Astrocyte (in vitro differentiated cells and primary cell): ENCODE measurements at regions not wholly inside any gene's neighbourhood (a gene's known extent, or its start where the extent isn't known, plus 50 kb on each side); places are given as distances from the start of the nearest gene placed in this dataset.

ENCODE experiments used
- DNase-seq: peaks from one replicate; pipeline ENCODE4 v3.0.0-alpha.2; 2010; ENCODE audit warnings: low read depth
- FAIRE-seq: peaks from 2 replicates; lab custom pipeline; 2011; peaks lifted over from hg19 to GRCh38; lab: Jason Lieb, UNC
- H2AFZ ChIP-seq: 2 replicates; pipeline ENCODE4 v1.6.0; 2012; ENCODE audit warnings: low read depth, low read length, inconsistent platforms
- H3K27ac ChIP-seq: 2 replicates; pipeline ENCODE4 v1.5.1; 2011; ENCODE audit warnings: low read depth, low read length, inconsistent platforms
- H3K27me3 ChIP-seq: 2 replicates; pipeline ENCODE4 v1.6.0; 2011; ENCODE audit warnings: low read length, inconsistent platforms; ENCODE audit not compliant: insufficient read depth
- H3K36me3 ChIP-seq: 2 replicates; pipeline ENCODE4 v1.5.1; 2011; ENCODE audit warnings: low read length, inconsistent platforms; ENCODE audit not compliant: insufficient read depth
- H3K4me1 ChIP-seq: 2 replicates; pipeline ENCODE4 v1.5.1; 2011; ENCODE audit warnings: low read length, inconsistent platforms; ENCODE audit not compliant: insufficient read depth
- H3K4me2 ChIP-seq: 2 replicates; pipeline ENCODE4 v1.6.0; 2012; ENCODE audit warnings: low read length, inconsistent platforms
- H3K4me3 ChIP-seq: 2 replicates; pipeline ENCODE4 v1.5.1; 2011; ENCODE audit warnings: low read depth, mild to moderate bottlenecking, low read length, inconsistent platforms; ENCODE audit not compliant: insufficient read depth
- H3K79me2 ChIP-seq: 2 replicates; pipeline ENCODE4 v1.6.0; 2012; ENCODE audit warnings: mild to moderate bottlenecking, low read length, inconsistent platforms; ENCODE audit not compliant: insufficient read depth
- H3K9ac ChIP-seq: 2 replicates; pipeline ENCODE4 v1.6.0; 2012; ENCODE audit warnings: mild to moderate bottlenecking, low read length, inconsistent platforms
- H3K9me3 ChIP-seq: 2 replicates; pipeline ENCODE4 v1.5.1; 2012; ENCODE audit warnings: low read depth, mild to moderate bottlenecking, low read length, inconsistent platforms; ENCODE audit not compliant: insufficient read depth
- H4K20me1 ChIP-seq: 2 replicates; pipeline ENCODE4 v1.6.0; 2012; ENCODE audit warnings: low read length, inconsistent platforms; ENCODE audit not compliant: insufficient read depth
- H3K27ac Mint-ChIP-seq: one replicate; pipeline ENCODE4 v1.8.0; 2021; ENCODE audit warnings: mild to moderate bottlenecking, mixed read lengths; ENCODE audit not compliant: unreplicated experiment
- H3K27me3 Mint-ChIP-seq: one replicate; pipeline ENCODE4 v1.8.0; 2021; ENCODE audit warnings: low read depth, mixed read lengths; ENCODE audit not compliant: unreplicated experiment
- H3K36me3 Mint-ChIP-seq: one replicate; pipeline ENCODE4 v1.8.0; 2021; ENCODE audit warnings: low read depth, mixed read lengths; ENCODE audit not compliant: unreplicated experiment
- H3K4me1 Mint-ChIP-seq: one replicate; pipeline ENCODE4 v1.8.0; 2021; ENCODE audit warnings: low read depth, mixed read lengths; ENCODE audit not compliant: unreplicated experiment
- H3K4me3 Mint-ChIP-seq: one replicate; pipeline ENCODE4 v1.8.0; 2021; ENCODE audit warnings: mild to moderate bottlenecking, moderate library complexity, mixed read lengths; ENCODE audit not compliant: unreplicated experiment
- H3K9me3 Mint-ChIP-seq: one replicate; pipeline ENCODE4 v1.8.0; 2021; ENCODE audit warnings: mild to moderate bottlenecking, mixed read lengths; ENCODE audit not compliant: unreplicated experiment
- EZH2 ChIP-seq: IDR thresholded peaks from 2 replicates; pipeline ENCODE4 v1.6.1; 2012; ENCODE audit warnings: mild to moderate bottlenecking, low read length, inconsistent platforms; ENCODE audit not compliant: insufficient read depth
- TF ChIP-seq, protein P1 (sequence below): IDR thresholded peaks from 2 replicates; pipeline ENCODE4 v1.5.1; 2011; ENCODE audit warnings: low read depth, mild to moderate bottlenecking, inconsistent platforms, low read length, moderate library complexity; ENCODE audit not compliant: insufficient read depth

GRCh38 chr10:117788911-117789310 lies 246.4 kb downstream of the EMX2 start:
- Histone ChIP-seq H3K9ac (no peak overlapping the region), H3K4me2 (no peak overlapping the region), H3K27me3 (no peaks in the 10 kb centered on the region), H3K4me1 (no peaks in the 10 kb centered on the region), H3K4me3 (no peak overlapping the region), H3K36me3 (no peaks in the 10 kb centered on the region), H2AFZ (no peak overlapping the region), H3K9me3 (no peaks in the 10 kb centered on the region), H3K79me2 (no peaks in the 10 kb centered on the region), H3K27ac (no peak overlapping the region), H4K20me1 (no peaks in the 10 kb centered on the region)
- FAIRE-seq (no peak), DNase-seq (no peak)
- no peak for TF ChIP-seq EZH2
- TF ChIP-seq, protein P1, sequence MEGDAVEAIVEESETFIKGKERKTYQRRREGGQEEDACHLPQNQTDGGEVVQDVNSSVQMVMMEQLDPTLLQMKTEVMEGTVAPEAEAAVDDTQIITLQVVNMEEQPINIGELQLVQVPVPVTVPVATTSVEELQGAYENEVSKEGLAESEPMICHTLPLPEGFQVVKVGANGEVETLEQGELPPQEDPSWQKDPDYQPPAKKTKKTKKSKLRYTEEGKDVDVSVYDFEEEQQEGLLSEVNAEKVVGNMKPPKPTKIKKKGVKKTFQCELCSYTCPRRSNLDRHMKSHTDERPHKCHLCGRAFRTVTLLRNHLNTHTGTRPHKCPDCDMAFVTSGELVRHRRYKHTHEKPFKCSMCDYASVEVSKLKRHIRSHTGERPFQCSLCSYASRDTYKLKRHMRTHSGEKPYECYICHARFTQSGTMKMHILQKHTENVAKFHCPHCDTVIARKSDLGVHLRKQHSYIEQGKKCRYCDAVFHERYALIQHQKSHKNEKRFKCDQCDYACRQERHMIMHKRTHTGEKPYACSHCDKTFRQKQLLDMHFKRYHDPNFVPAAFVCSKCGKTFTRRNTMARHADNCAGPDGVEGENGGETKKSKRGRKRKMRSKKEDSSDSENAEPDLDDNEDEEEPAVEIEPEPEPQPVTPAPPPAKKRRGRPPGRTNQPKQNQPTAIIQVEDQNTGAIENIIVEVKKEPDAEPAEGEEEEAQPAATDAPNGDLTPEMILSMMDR = no peak
- Mint-ChIP-seq H3K27me3 (peaks cover 33% of the 10 kb centered on the region), H3K36me3 (no peaks in the 10 kb centered on the region), H3K9me3 (no peaks in the 10 kb centered on the region), H3K27ac (no peak overlapping the region), H3K4me3 (no peak overlapping the region), H3K4me1 (no peaks in the 10 kb centered on the region)

- H3K4me3 Mint-ChIP-seq = no peak overlapping the region
- no peaks in the 10 kb centered on the region for H3K9me3 Mint-ChIP-seq
- H3K4me3 ChIP-seq = no peak overlapping the region
- TF ChIP-seq, protein P1 = no peak
- TF ChIP-seq EZH2 = no peak
- no peaks in the 10 kb centered on the region for H3K9me3 ChIP-seq
- no peak overlapping the region for H3K27ac Mint-ChIP-seq
- no peaks in the 10 kb centered on the region for H4K20me1 ChIP-seq
- no peak overlapping the region for H3K27ac ChIP-seq
- FAIRE-seq (no peak), DNase-seq (no peak)
- no peaks in the 10 kb centered on the region for H3K4me1 Mint-ChIP-seq
- no peak overlapping the region for H3K9ac ChIP-seq
- no peaks in the 10 kb centered on the region for H3K36me3 Mint-ChIP-seq
- H2AFZ ChIP-seq = no peak overlapping the region
- no peaks in the 10 kb centered on the region for H3K36me3 ChIP-seq
- no peaks in the 10 kb centered on the region for H3K79me2 ChIP-seq
- no peaks in the 10 kb centered on the region for H3K4me1 ChIP-seq
- H3K4me2 ChIP-seq = no peak overlapping the region
- H3K27me3 ChIP-seq = no peaks in the 10 kb centered on the region
- peaks cover 42% of the 10 kb centered on the region for H3K27me3 Mint-ChIP-seq
Observed at GRCh38 chr10:117790179-117790578, 247.6 kb downstream of the EMX2 start.

DNA sequence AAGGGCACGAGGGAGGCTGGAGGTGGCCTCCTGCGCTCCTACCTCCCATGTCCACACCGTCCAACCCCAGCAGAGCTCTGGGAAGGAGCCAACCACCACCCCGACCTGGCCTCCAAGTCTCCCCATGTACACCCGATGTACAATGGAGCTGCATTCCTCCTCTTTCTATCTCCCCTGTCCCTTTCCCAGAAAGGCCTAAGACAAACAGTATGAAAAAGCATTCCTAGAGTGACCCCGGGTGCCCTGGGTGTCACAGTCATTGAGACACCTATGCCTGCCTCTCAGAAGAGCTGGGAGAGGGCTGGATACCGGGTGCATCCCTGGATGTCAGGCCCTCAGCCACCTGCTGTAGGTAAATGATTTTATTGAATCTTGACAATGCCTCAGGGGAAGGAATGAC lies 248.1 kb downstream of the EMX2 start:
- Mint-ChIP-seq H3K4me1 (no peaks in the 10 kb centered on the region), H3K27me3 (peaks cover 46% of the 10 kb centered on the region), H3K4me3 (no peak overlapping the region), H3K9me3 (no peaks in the 10 kb centered on the region), H3K36me3 (no peaks in the 10 kb centered on the region), H3K27ac (no peak overlapping the region)
- no peaks in the 10 kb centered on the region for H4K20me1 ChIP-seq
- H3K27me3 ChIP-seq = no peaks in the 10 kb centered on the region
- TF ChIP-seq, protein P1 = no peak
- TF ChIP-seq EZH2 = no peak
- no peaks in the 10 kb centered on the region for H3K36me3 ChIP-seq
- H3K9ac ChIP-seq = no peak overlapping the region
- H3K79me2 ChIP-seq = no peaks in the 10 kb centered on the region
- no peaks in the 10 kb centered on the region for H3K4me1 ChIP-seq
- DNase-seq (no peak), FAIRE-seq (no peak)
- H3K9me3 ChIP-seq = no peaks in the 10 kb centered on the region
- H3K4me3 ChIP-seq = no peak overlapping the region
- no peak overlapping the region for H3K4me2 ChIP-seq
- no peak overlapping the region for H3K27ac ChIP-seq
- H2AFZ ChIP-seq = no peak overlapping the region
